SHP77 treated with DMSO at 0.1 percent for 48 hours (cell line): ENCODE measurements at regions not wholly inside any gene's neighbourhood (a gene's known extent, or its start where the extent isn't known, plus 50 kb on each side); places are given as distances from the start of the nearest gene placed in this dataset.

ENCODE experiments used
- DNase-seq: peaks from one replicate; lab custom pipeline; 2025; lab: John Stamatoyannopoulos, UW

- no peak for DNase-seq
These were observed 597.9 kb upstream of the KIRREL3 start for GRCh38 chr11:127598476-127598875.

GRCh38 chr11:127596433-127596832 lies 595.9 kb upstream of the KIRREL3 start:
- DNase-seq, result no peak

GRCh38 chr11:127592371-127592770 lies 591.8 kb upstream of the KIRREL3 start:
- DNase-seq, result no peak

GRCh38 chr11:127590314-127590713 lies 589.7 kb upstream of the KIRREL3 start:
- no peak for DNase-seq

- no peak for DNase-seq
These were observed 587.9 kb upstream of the KIRREL3 start for GRCh38 chr11:127588431-127588830.

GRCh38 chr11:127587511-127587910 lies 586.9 kb upstream of the KIRREL3 start:
- DNase-seq, result no peak

- DNase-seq, result no peak
These were observed 575.6 kb upstream of the KIRREL3 start for GRCh38 chr11:127576210-127576609.

GRCh38 chr11:127574478-127574877 lies 573.9 kb upstream of the KIRREL3 start:
- no peak for DNase-seq

- no peak for DNase-seq
These were observed 568.3 kb upstream of the KIRREL3 start for GRCh38 chr11:127568891-127569290.

GRCh38 chr11:127567237-127567932 lies 566.8 kb upstream of the KIRREL3 start:
- no peak for DNase-seq

- no peak for DNase-seq
These were observed 564.2 kb upstream of the KIRREL3 start for GRCh38 chr11:127564810-127565209.

GRCh38 chr11:127559978-127560377 lies 559.4 kb upstream of the KIRREL3 start:
- DNase-seq, result no peak

GRCh38 chr11:127552446-127552845 lies 551.9 kb upstream of the KIRREL3 start:
- DNase-seq, result no peak

- no peak for DNase-seq
These were observed 530.6 kb upstream of the KIRREL3 start for GRCh38 chr11:127531167-127531566.

GRCh38 chr11:127528297-127528696 lies 527.7 kb upstream of the KIRREL3 start:
- no peak for DNase-seq

GRCh38 chr11:127524618-127525017 lies 524.0 kb upstream of the KIRREL3 start:
- DNase-seq, result no peak

GRCh38 chr11:127521413-127521812 lies 520.8 kb upstream of the KIRREL3 start:
- no peak for DNase-seq

GRCh38 chr11:127507851-127508250 lies 507.3 kb upstream of the KIRREL3 start:
- DNase-seq, result no peak

- no peak for DNase-seq
These were observed 506.1 kb upstream of the KIRREL3 start for GRCh38 chr11:127506647-127507046.

- DNase-seq, result no peak
These were observed 505.6 kb upstream of the KIRREL3 start for GRCh38 chr11:127506126-127506525.

- no peak for DNase-seq
These were observed 495.6 kb upstream of the KIRREL3 start for GRCh38 chr11:127496165-127496564.

- no peak for DNase-seq
These were observed 492.9 kb upstream of the KIRREL3 start for GRCh38 chr11:127493330-127494022.

GRCh38 chr11:127492029-127492428 lies 491.5 kb upstream of the KIRREL3 start:
- DNase-seq, result no peak

GRCh38 chr11:127491589-127491988 lies 491.0 kb upstream of the KIRREL3 start:
- DNase-seq, result no peak
